ENCODE measurements at regions not wholly inside any gene's neighbourhood (a gene's known extent, or its start where the extent isn't known, plus 50 kb on each side); places are given as distances from the start of the nearest gene placed in this dataset.

DNA sequence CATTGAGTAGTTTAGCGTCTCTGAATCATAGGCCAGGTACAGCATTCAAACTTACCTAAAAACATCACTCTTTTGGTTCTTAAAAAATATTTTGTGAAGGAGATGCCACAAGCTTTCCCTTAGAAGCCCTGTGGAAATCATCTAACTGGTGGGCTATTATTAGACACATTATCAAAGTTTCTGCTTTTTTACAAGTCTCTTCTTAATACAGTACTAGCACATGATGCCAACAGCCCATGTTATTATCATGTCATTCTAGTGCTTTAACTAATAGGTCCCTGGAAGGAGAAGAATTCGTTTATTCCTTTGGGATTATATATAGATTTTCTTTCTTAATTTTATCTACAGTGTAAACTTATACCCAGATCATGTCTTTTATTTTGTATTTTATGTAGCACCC, 146.0 kb upstream of the PTPRK start:
- TF ChIP-seq, protein P1, sequence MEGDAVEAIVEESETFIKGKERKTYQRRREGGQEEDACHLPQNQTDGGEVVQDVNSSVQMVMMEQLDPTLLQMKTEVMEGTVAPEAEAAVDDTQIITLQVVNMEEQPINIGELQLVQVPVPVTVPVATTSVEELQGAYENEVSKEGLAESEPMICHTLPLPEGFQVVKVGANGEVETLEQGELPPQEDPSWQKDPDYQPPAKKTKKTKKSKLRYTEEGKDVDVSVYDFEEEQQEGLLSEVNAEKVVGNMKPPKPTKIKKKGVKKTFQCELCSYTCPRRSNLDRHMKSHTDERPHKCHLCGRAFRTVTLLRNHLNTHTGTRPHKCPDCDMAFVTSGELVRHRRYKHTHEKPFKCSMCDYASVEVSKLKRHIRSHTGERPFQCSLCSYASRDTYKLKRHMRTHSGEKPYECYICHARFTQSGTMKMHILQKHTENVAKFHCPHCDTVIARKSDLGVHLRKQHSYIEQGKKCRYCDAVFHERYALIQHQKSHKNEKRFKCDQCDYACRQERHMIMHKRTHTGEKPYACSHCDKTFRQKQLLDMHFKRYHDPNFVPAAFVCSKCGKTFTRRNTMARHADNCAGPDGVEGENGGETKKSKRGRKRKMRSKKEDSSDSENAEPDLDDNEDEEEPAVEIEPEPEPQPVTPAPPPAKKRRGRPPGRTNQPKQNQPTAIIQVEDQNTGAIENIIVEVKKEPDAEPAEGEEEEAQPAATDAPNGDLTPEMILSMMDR (IDR thresholded peaks at IDR 0.05; ENCODE audit: control extremely low read depth, extremely low read depth, low read depth, missing control alignments), result no peak
- CTCF ChIA-PET, result interaction anchor here (1.0 to 1.4 kb wide), 2 partner anchors 10 to 64 kb away, joined by 3 to 4 read pairs; no protein-coding TSS in a partner anchor
- POLR2A ChIA-PET, result no interaction called here
- no peak for DNase-seq (ENCODE audit: extremely low spot score)

DNA sequence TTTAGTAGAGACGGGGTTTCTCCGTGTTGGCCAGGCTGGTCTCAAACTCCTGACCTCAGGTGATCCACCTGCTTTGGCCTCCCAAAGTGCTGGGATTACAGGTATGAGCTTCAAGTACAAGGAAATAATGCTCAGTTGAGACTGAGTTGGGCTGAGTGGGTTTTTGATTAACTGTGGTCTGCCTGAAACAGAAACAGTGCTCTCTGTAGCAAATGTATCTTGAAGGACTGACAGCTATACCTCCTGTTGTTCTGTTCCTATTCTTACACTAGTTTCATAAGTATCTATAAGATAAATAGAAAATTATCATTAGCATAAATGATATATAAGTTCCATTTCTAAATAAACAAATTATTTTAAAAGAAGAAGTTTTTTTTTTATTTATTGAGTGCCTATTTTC, 142.8 kb upstream of the PTPRK start:
- ChIA-PET POLR2A (no interaction called here), CTCF (interaction anchor here (1.0 to 1.5 kb wide), 3 partner anchors 7 to 11 kb away, joined by 3 read pairs; no protein-coding TSS in a partner anchor)
- no peak for DNase-seq (ENCODE audit: extremely low spot score)
- TF ChIP-seq, protein P1 (IDR thresholded peaks at IDR 0.05; ENCODE audit: control extremely low read depth, extremely low read depth, low read depth, missing control alignments), result no peak

DNA sequence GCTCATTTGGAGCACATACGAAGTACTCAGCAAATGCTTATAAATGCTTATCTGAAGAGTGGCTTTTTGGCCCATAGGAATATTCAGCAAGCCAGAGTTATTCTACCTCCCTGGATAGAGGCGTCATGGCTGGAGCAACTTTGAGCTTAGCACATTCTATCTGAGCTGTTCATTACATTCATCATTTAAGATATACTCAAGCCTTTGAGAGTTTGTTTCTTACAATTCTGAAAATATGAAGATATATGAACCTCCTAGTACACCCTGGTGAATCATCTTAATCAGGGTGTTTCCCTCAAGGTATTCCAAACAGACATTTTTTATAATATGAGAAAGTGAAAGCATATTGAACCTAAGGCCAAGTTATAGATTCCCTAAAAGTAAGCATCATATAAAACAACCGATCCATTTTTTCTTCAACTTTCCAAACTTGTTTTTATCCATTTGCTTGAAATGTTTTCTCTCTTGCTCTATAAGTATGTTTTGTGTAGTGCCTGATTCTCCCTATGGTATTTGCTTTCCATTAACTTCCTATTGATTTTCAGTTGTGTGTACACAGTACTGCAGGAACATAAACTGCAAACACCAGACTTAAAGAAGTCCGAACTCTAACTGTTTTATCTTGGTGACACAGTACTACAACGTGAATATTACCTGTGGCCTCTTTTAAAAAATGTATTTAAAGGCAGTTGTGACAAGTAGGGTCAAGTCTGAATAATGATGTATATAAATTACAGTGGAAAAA, 139.7 kb upstream of the PTPRK start:
- POLR2A ChIA-PET, result no interaction called here
- no peak for DNase-seq (ENCODE audit: extremely low spot score)
- CTCF ChIA-PET, result no interaction called here
- TF ChIP-seq, protein P1 (IDR thresholded peaks at IDR 0.05; ENCODE audit: control extremely low read depth, extremely low read depth, low read depth, missing control alignments), result no peak

DNA sequence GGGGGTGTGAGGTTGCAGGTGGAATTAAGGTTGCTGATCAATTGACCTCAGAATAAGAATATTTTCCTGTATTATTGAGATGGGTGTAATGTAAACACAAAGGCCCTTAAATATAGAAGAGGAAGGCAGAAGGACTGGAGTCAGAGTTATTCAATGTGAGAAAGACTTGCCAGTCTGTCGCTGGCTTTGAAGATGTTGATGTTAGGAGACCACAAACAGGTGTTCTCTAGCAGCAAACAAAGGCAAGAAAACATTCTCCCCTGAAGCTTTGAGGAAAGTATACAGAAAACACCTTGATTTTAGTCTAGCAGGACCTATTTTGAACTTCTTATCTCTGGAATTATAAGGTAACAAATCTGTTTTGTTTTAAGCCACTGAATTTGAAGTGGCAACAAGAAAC, 138.9 kb upstream of the PTPRK start:
- DNase-seq (ENCODE audit: extremely low spot score), result no peak
- POLR2A ChIA-PET, result no interaction called here
- TF ChIP-seq, protein P1 (IDR thresholded peaks at IDR 0.05; ENCODE audit: control extremely low read depth, extremely low read depth, low read depth, missing control alignments), result no peak
- CTCF ChIA-PET, result interaction anchor here (1.0 kb wide), 1 partner anchor 16 kb away, joined by 3 read pairs; no protein-coding TSS in a partner anchor

DNA sequence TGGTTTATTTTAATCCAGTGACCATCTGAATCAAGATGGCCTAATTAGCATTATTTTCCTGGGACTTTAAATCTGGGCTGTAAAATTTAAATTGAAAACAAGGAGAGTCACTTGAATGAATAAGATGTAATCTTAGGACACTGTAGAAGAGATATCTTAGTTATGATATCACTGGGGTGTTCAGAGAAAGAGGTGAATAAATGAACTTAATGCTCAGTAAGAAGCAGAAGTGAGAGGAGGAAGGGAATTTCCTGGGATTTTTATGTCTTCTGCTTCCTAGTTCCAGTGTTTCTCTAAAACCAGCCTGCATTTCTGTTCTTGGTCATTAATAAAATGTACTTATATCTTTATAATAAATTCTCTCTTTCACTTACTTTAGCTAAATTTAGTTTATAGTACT, 136.8 kb upstream of the PTPRK start:
- DNase-seq (ENCODE audit: extremely low spot score), result no peak
- ChIA-PET CTCF (interaction anchor here (0.9 to 1.3 kb wide), 2 partner anchors 12 to 20 kb away, joined by 3 read pairs; no protein-coding TSS in a partner anchor), POLR2A (no interaction called here)
- TF ChIP-seq, protein P1 (IDR thresholded peaks at IDR 0.05; ENCODE audit: control extremely low read depth, extremely low read depth, low read depth, missing control alignments), result no peak

DNA sequence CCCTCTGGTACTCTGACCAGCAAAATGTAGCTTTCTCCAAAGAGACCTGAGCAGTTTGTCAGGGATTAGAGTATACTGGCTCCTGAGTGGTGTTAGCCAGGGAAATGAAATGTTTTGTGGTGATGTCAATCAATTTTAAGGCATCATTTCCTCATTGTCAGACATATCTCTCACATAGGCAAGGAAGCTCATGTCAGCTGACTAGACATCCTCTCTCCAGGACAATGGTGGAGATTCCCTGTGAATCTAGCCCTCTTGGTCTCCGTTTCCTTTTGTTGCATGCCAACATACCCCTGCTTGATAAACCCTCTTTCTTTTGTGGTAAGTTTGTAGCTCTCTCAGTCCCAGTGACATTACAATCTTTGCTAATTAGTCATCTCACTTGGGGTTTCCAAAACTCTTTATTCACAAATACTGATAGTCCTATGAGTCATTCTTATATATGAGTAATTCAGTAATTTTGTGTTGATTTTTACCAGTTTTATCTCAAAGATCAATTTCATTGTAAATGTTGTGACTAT, 135.6 kb upstream of the PTPRK start:
- TF ChIP-seq, protein P1 (IDR thresholded peaks at IDR 0.05; ENCODE audit: control extremely low read depth, extremely low read depth, low read depth, missing control alignments), result no peak
- DNase-seq (ENCODE audit: extremely low spot score), result no peak
- ChIA-PET CTCF (interaction anchor here (0.7 to 1.0 kb wide), 4 partner anchors 8 to 452 kb away, joined by 3 read pairs; no protein-coding TSS in a partner anchor), POLR2A (no interaction called here)
